GM23338 (cell line): ENCODE measurements at regions not wholly inside any gene's neighbourhood (a gene's known extent, or its start where the extent isn't known, plus 50 kb on each side); places are given as distances from the start of the nearest gene placed in this dataset.
"Not testable (repeated sequence)": the region's sequence is repeated elsewhere in the genome, so short reads cannot be mapped to it uniquely, and the experiment has no call there.

ENCODE experiments used
- ATAC-seq: fragments of 200-7000 bp; cut with Tn5 transposase; 3 replicates; pipeline ENCODE4 v1.9.1; 2020
- DNase-seq: peaks from one replicate; pipeline ENCODE4 v3.0.0-alpha.2; 2015; ENCODE audit warnings: low spot score
- H2AFZ ChIP-seq: fragments of 200-600 bp; sonication (generic); 2 replicates; pipeline ENCODE4 v1.8.0; 2016; ENCODE audit warnings: antibody characterized with exemption, mild to moderate bottlenecking, moderate library complexity
- H3F3A ChIP-seq: fragments of 200-600 bp; sonication (generic); replicated peaks from 2 replicates; pipeline ENCODE4 v1.8.0; 2017; ENCODE audit warnings: antibody characterized with exemption, mixed run types, low read depth
- H3K27ac ChIP-seq: fragments of 200-600 bp; sonication (generic); 2 replicates; pipeline ENCODE4 v1.6.1; 2016; ENCODE audit warnings: low read depth
- H3K27me3 ChIP-seq: fragments of 200-600 bp; sonication (generic); 2 replicates; pipeline ENCODE4 v1.8.0; 2016; ENCODE audit warnings: mild to moderate bottlenecking, mixed run types, moderate library complexity; ENCODE audit not compliant: insufficient read depth
- H3K36me3 ChIP-seq: fragments of 200-600 bp; sonication (generic); 2 replicates; pipeline ENCODE4 v1.8.0; 2016; ENCODE audit warnings: mild to moderate bottlenecking; ENCODE audit not compliant: insufficient read depth
- H3K4me1 ChIP-seq: fragments of 200-600 bp; sonication (generic); 2 replicates; pipeline ENCODE4 v1.8.0; 2016; ENCODE audit warnings: mild to moderate bottlenecking, moderate library complexity; ENCODE audit not compliant: insufficient read depth
- H3K4me2 ChIP-seq: fragments of 200-600 bp; sonication (generic); 2 replicates; pipeline ENCODE4 v1.7.1; 2017; ENCODE audit warnings: mixed run types
- H3K4me3 ChIP-seq: fragments of 200-600 bp; sonication (generic); 2 replicates; pipeline ENCODE4 v1.6.1; 2016; ENCODE audit warnings: mixed run types
- H3K79me2 ChIP-seq: fragments of 200-600 bp; sonication (generic); replicated peaks from 2 replicates; pipeline ENCODE4 v1.8.0; 2017; ENCODE audit warnings: mild to moderate bottlenecking; ENCODE audit not compliant: insufficient read depth
- H3K9me2 ChIP-seq: fragments of 200-600 bp; sonication (generic); 2 replicates; pipeline ENCODE4 v1.8.0; 2017; ENCODE audit not compliant: insufficient read depth
- H4K20me1 ChIP-seq: fragments of 200-600 bp; sonication (generic); replicated peaks from 2 replicates; pipeline ENCODE4 v1.8.0; 2017; ENCODE audit warnings: mild to moderate bottlenecking; ENCODE audit not compliant: insufficient read depth
- H3K27ac Mint-ChIP-seq: 2 replicates; pipeline ENCODE4 v1.8.0; 2020; ENCODE audit warnings: inconsistent platforms, mild to moderate bottlenecking, moderate library complexity, mixed read lengths
- H3K27me3 Mint-ChIP-seq: 3 replicates; pipeline ENCODE4 v1.8.0; 2022; ENCODE audit warnings: low read depth, mild to moderate bottlenecking, moderate library complexity, mixed read lengths, inconsistent platforms; ENCODE audit not compliant: insufficient read depth, poor library complexity
- H3K36me3 Mint-ChIP-seq: 3 replicates; pipeline ENCODE4 v1.8.0; 2021; ENCODE audit warnings: low read depth, mild to moderate bottlenecking, inconsistent platforms, moderate library complexity, mixed read lengths
- H3K4me1 Mint-ChIP-seq: 3 replicates; pipeline ENCODE4 v1.8.0; 2020; ENCODE audit warnings: mild to moderate bottlenecking, inconsistent platforms, mixed read lengths
- H3K4me3 Mint-ChIP-seq: 3 replicates; pipeline ENCODE4 v1.8.0; 2021; ENCODE audit warnings: moderate library complexity, mild to moderate bottlenecking, inconsistent platforms, mixed read lengths
- H3K9me3 Mint-ChIP-seq: 3 replicates; pipeline ENCODE4 v1.8.0; 2020; ENCODE audit warnings: moderate library complexity, mild to moderate bottlenecking, inconsistent platforms, mixed read lengths
- POLR2AphosphoS5 ChIP-seq: IDR thresholded peaks from 2 replicates; pipeline ENCODE4 v1.6.1; 2016; ENCODE audit warnings: antibody characterized with exemption, low read depth
- REST ChIP-seq: IDR thresholded peaks from one replicate; pipeline ENCODE4 v1.6.1; 2018; ENCODE audit warnings: antibody characterized with exemption; ENCODE audit not compliant: unreplicated experiment
- ZNF462 ChIP-seq: fragments of 250-450 bp; sonication (Bioruptor Pico); IDR thresholded peaks from 2 replicates; pipeline ENCODE4 v1.5.0; 2020; ENCODE audit warnings: mild to moderate bottlenecking, moderate library complexity
- TF ChIP-seq, protein P1 (sequence below), 2 experiments: fragments of 200-600 bp in 1 of 2; sonication (generic) in 1 of 2; conservative IDR thresholded peaks; 2 replicates each; pipeline versions ENCODE4 v1.5.1 to v1.6.1; 2016 to 2017; ENCODE audit warnings: antibody characterized with exemption in 2 of 2, low read depth in 2 of 2, mild to moderate bottlenecking in 2 of 2, moderate library complexity in 1 of 2

DNA sequence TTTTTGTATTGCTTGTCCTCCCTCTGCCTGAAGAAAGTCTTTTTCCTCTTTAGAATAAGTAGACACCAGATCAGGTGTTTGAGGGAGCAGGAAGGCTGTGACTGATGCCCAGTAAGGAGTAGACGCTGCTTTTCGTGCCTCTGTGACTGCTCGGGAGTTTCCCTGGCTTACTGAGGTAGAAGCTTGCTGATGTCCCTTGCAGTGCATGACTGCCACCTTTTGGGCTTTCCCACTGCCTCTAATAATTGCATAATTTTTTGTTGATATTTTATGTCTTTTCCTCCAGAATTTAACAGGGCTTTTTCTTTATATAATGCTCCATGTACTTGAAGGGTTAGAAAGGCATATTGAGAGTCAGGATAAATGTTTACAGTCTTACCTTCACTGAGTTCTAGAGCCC lies 1240.2 kb downstream of the CDY2B start:
- H3K4me1 ChIP-seq, result no peaks in the 10 kb centered on the region
- no peak for ATAC-seq
- H3K27me3 ChIP-seq, result no peaks in the 10 kb centered on the region
- Mint-ChIP-seq H3K27ac (no peak overlapping the region), H3K27me3 (peaks cover 2% of the 10 kb centered on the region), H3K36me3 (no peaks in the 10 kb centered on the region), H3K4me3 (no peak overlapping the region), H3K4me1 (no peaks in the 10 kb centered on the region), H3K9me3 (no peaks in the 10 kb centered on the region)
- no peak for DNase-seq
- H3F3A ChIP-seq, result no peaks in the 10 kb centered on the region
- no peaks in the 10 kb centered on the region for H3K79me2 ChIP-seq
- H2AFZ ChIP-seq, result no peak overlapping the region
- H3K27ac ChIP-seq, result no peak overlapping the region
- H3K9me2 ChIP-seq, result no peaks in the 10 kb centered on the region
- no peak overlapping the region for H3K4me2 ChIP-seq
- no peaks in the 10 kb centered on the region for H3K36me3 ChIP-seq
- H3K4me3 ChIP-seq, result no peak overlapping the region
- H4K20me1 ChIP-seq, result no peaks in the 10 kb centered on the region
- TF ChIP-seq, protein P1, sequence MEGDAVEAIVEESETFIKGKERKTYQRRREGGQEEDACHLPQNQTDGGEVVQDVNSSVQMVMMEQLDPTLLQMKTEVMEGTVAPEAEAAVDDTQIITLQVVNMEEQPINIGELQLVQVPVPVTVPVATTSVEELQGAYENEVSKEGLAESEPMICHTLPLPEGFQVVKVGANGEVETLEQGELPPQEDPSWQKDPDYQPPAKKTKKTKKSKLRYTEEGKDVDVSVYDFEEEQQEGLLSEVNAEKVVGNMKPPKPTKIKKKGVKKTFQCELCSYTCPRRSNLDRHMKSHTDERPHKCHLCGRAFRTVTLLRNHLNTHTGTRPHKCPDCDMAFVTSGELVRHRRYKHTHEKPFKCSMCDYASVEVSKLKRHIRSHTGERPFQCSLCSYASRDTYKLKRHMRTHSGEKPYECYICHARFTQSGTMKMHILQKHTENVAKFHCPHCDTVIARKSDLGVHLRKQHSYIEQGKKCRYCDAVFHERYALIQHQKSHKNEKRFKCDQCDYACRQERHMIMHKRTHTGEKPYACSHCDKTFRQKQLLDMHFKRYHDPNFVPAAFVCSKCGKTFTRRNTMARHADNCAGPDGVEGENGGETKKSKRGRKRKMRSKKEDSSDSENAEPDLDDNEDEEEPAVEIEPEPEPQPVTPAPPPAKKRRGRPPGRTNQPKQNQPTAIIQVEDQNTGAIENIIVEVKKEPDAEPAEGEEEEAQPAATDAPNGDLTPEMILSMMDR (conservative IDR thresholded peaks at IDR 0.05; ENCODE audit: low read depth in 2 of 2), result peak in 1 of 2 experiments; percentile 43; a peak in 3 of 4 replicates
- no peak for TF ChIP-seq REST

DNA sequence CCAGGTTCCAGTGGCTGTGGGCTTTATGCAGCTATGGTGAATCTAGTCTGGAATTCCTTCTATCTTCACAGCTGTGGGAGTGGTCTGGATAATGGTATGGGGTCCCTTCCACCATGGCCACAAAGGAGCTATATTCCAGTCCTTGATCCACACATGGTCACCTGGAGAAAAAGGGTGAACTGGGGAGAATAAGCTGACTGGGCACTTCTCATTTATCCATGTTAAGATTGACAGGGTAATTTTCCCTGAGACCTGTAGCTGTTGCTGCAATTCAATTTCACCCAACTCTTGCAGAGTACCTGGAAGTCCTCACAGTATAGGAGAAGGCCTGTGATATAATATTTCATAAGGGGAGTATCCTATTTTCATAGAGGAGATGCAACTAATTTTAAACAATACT lies 1241.3 kb downstream of the CDY2B start:
- not testable (repeated sequence) for H3K27me3 ChIP-seq, H3K4me1 ChIP-seq, H3K4me3 Mint-ChIP-seq, H3K36me3 ChIP-seq, H3K27ac ChIP-seq, H3K4me3 ChIP-seq, H3K4me2 ChIP-seq, H3K79me2 ChIP-seq, DNase-seq, H3K9me3 Mint-ChIP-seq, H3F3A ChIP-seq, H3K36me3 Mint-ChIP-seq, H3K9me2 ChIP-seq, H3K27me3 Mint-ChIP-seq, H3K27ac Mint-ChIP-seq, H4K20me1 ChIP-seq, H2AFZ ChIP-seq, ATAC-seq, H3K4me1 Mint-ChIP-seq

DNA sequence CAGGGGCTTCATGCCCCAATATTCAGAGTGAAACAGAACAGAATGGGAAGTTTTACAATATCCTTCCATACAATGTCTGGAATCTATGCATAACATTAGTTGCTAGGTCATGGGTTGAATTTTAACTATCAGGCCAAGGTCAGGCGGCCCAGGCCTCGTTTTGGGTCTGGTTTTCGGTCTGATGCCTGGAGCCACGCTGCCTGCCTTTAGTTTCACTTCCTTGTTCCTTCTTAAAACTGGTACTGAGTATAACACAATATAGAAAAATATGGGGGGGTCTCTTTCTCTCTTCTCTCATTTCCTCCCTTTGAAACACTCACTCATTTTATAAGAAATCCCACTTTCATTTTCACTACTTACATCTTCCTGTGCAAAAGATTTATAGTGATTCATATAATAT lies 1243.8 kb downstream of the CDY2B start:
- Histone ChIP-seq H4K20me1 (no peaks in the 10 kb centered on the region), H3F3A (no peaks in the 10 kb centered on the region), H3K79me2 (no peaks in the 10 kb centered on the region), H3K36me3 (no peaks in the 10 kb centered on the region), H3K4me2 (no peak overlapping the region), H3K4me1 (no peaks in the 10 kb centered on the region), H3K27ac (no peak overlapping the region), H3K27me3 (no peaks in the 10 kb centered on the region), H3K4me3 (no peak overlapping the region), H2AFZ (no peak overlapping the region), H3K9me2 (no peaks in the 10 kb centered on the region)
- no peaks in the 10 kb centered on the region for H3K36me3 Mint-ChIP-seq
- no peaks in the 10 kb centered on the region for H3K4me1 Mint-ChIP-seq
- DNase-seq (no peak), ATAC-seq (no peak)
- no peak overlapping the region for H3K27ac Mint-ChIP-seq
- no peak overlapping the region for H3K4me3 Mint-ChIP-seq
- TF ChIP-seq POLR2AphosphoS5, result no peak
- no peak for TF ChIP-seq ZNF462 (CRISPR knock-in tag)
- H3K27me3 Mint-ChIP-seq, result peaks cover 2% of the 10 kb centered on the region
- H3K9me3 Mint-ChIP-seq, result no peaks in the 10 kb centered on the region
